NOMO-1 treated with dmso at 0.1 percent for 144 hours (cell line): ENCODE measurements at regions not wholly inside any gene's neighbourhood (a gene's known extent, or its start where the extent isn't known, plus 50 kb on each side); places are given as distances from the start of the nearest gene placed in this dataset.
"Not testable (repeated sequence)": the region's sequence is repeated elsewhere in the genome, so short reads cannot be mapped to it uniquely, and the experiment has no call there.

Experiments used
- DNase-seq: peaks from one replicate; lab custom pipeline; 2025; ENCODE audit not compliant: unreplicated experiment; lab: John Stamatoyannopoulos, UW

DNA sequence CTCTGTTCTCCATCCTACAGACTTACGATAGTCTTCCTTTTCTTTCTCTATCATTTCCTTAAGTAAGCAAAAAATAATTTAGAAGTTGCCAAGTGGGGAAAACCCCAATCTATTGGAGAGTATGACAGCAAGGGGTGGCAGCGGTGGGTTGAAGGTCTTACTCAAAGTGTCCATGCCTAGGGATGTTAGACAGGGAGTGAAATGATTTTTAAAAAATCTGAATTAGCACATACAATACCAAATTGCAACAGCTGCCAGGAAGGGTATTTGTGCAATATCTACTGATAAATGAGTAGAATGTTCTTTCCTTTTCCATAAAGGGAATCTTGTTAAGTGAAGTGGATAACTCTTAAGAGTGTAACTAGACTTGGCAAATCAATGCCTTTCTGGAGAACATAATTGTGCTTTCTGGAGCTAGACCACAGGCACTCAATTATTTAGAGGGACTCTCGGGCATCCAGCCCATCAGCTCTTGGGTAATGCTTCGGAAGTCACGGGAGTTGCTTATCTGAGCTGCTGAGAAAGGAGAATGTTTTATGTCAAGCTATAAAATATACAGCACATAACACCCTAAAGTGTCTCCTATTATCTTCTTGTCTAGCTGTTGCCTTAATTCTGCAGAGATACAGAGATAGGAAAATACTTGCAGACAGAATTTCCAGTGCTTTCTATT is 151.5 kb downstream of the KCNJ2 start:
- no peak for DNase-seq

DNA sequence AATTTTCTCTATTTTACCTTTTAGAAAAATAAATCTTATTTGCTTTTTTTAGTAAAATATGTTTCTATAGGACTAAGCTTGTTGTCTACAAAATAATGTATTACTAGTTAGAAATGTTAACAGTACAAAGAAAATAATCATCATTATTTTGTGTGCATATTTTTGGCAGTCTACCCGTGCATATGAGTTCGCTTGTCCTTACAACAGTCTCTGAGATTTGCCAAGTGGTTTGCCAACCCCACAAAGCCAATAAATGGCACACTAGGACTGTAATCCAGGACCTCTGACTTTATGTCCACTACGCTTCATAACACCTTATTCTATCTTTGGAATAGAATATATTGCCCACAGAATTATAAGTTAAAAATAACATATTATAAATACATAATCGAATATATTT is 152.0 kb downstream of the KCNJ2 start:
- DNase-seq, result no peak

DNA sequence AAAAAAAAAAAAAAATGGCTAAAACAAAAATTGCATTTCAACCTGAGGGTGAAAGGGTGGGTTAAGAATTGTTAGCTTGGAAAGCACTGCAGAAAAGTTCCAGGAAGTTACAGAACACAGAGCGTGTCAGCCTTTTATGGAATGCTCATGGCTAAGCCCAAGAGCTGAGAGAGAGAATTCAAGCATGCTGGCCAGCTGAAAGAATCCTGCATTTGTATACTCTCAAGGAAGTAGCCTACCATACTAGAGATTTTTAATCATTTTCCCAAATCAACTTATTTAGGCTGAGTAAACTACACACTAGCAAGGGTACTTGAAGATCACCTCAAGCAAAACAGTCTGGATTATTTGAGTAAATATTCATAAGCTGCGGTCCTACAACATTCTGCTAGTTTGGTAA is 153.9 kb downstream of the KCNJ2 start:
- no peak for DNase-seq

DNA sequence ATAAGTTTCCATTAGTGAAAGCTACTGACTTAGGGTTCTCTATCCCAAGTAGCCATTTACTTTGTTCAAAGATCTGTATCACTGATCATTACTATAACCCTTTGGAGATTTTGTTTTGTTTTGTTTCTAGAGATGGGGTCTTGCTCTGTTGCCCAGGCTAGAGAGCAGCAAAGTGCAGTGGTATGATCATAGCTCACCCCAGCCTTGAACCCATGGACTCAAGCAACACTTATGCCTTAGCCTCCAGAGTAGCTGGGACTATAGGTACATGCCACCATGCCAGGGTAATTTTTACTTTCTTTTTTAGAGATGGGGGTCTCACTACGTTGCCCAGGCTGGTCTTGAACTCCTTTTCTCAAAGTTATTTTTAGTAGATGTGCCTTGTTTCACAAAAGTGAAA is 154.7 kb downstream of the KCNJ2 start:
- no peak for DNase-seq

DNA sequence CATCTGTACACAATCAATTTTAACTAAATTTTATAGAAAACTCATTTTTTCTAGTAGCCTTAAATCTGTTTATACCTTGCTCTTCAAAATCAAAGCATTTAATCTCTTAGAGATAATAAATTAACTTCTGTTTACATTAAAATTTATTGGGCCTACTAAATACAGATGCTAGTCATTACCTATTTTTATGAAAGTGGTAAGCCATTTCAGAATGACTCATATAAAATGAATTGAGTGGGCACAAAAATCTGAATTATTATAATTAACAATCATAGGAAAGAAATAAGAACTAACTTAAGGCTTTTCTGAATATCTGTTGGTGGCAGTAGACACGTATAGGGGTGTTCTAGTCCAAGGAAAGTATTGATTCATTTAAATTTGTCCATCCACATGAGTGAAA is 157.9 kb downstream of the KCNJ2 start:
- DNase-seq, result no peak

DNA sequence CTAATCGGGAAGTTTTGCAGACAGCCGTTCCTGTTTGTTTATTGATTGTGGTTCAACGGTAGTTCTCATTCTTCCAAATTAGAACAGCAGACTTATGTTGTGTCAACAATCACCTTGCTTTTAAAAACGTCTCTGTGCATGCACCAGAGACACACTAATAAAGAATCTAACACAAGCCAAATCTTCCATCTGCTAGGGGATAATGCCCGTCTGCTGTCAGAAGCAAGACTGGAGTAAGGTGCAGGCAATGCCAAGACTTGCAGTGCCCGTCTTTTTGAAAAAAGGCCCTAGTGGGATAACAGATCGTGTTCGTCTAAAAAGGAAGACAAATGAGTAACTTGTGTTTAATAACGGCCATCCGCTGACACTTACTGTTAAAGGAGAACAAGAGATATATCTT is 158.4 kb downstream of the KCNJ2 start:
- DNase-seq, result peak; percentile 69

DNA sequence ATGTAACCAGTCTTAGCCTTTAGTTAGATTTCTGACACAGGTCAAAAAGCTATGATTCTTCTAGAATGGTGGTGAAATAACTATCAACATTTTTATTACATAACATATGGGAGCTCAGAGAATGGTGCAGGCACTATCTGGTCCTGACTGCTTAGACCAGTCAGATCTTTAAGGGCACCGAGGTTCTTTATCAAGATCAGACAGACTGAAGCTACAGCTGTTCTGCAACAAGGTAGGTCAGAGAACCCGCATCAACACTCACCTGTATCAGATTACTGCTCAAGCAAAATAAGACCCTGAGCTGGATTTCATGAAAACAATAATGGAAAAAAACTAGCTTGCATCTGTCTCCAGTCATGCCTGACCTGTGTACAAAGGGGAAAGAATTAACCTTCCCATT is 160.4 kb downstream of the KCNJ2 start:
- DNase-seq, result no peak

DNA sequence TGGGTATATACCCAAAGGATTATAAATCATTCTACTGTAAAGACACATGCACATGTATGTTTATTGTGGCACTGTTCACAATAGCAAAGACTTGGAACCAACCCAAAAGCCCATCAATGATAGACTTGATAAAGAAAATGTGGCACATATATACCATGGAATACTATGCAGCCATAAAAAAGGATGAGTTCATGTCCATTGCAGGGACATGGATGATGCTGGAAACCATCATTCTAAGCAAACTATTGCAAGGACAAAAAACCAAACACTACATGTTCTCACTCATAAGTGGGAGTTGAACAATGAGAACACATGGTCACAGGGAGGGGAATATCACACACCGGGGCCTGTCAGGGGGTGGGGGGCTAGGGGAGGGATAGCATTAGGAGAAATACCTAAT is 161.7 kb downstream of the KCNJ2 start:
- not testable (repeated sequence) for DNase-seq

DNA sequence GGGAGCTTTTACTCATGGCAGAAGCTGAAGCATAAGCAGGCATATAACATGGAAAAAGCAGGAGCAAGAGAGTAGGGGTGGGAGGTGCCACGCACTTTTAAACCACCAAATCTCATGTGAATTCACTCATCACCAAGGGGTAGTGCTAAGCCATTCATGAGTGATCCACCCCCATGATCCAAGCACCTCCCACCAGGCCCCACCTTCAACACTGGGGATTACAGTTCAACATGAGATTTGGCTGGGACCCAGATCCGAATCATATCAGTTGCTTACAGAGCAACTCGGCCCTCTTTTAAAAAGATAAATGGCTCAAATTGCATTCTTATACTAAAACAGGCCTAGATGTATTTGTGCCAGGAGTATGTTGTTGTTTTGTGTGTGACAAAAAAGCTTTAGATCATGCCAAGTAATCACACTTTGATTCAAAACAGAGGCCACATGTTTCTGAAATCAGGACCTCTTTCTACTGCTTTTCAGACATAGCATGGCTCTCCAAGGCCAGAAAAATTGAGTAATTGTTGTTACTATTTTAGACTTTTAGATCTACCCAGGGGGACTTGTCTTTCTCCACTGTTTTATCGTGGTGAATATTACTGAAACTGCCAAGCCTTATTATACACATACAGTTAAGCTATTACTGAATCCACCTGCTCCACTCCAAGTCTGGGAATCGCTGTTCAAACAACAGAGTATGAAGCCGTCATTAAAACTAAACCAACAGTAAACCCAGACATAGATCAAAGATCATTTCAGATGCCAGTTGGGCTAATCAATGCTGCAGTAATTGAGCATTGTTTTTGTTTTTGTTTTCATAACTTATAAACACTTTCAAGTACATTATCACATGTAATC is 163.3 kb downstream of the KCNJ2 start:
- no peak for DNase-seq

DNA sequence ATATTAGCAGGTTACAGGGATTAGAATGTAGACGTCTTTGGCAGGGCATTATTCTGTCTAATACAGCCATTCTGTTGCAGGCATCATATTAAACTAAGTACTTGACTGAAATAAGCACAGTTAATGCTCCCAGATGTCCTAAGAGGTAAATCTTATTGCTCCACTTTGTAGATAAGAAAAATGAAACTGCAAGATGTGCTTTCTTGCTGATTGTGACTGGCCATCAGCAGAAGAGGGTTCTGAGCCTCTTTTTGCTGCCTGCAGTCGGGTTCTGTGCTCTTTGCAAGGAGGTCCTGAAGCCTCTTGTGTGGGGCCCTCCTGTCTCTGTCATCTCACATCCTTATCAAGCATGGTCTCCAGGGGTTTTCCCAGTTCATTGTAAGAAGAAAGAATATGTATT is 167.1 kb downstream of the KCNJ2 start:
- no peak for DNase-seq

DNA sequence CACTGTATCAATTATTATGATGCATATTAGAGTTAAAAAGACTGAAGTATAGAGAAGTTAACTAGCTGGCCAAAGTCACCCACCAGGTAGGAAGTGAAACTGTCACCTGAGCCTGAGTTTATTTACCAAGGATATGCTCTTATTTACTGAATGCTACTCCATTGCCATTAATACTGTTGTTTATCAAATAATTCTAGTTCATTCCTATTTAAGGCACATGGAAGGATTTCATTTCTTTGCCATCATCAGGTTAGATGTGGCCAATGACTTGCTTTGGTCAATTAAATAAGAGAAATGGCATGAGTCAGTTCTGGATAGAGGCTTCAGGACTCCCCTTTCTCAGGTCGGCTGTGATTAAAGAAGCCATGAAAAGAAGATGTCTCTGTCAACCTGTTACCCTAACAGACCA is 169.6 kb downstream of the KCNJ2 start:
- no peak for DNase-seq

DNA sequence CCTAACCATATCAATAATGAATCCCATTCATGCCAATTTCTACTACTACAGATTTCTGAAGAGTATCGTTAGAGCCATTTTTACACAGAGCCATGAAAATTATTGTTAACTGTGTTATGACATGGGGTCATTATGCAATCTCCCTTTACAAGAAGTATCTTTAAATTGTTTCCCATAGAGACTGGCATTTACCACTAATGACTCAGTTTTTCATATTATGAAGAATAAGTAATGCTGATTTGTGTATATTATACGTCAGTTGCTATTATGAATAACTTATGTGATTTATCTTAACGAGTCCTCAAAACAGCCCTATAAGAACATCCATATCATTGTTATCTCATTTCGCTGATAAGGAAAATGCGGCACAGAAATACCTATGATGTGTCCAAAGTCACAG is 173.8 kb downstream of the KCNJ2 start:
- no peak for DNase-seq

DNA sequence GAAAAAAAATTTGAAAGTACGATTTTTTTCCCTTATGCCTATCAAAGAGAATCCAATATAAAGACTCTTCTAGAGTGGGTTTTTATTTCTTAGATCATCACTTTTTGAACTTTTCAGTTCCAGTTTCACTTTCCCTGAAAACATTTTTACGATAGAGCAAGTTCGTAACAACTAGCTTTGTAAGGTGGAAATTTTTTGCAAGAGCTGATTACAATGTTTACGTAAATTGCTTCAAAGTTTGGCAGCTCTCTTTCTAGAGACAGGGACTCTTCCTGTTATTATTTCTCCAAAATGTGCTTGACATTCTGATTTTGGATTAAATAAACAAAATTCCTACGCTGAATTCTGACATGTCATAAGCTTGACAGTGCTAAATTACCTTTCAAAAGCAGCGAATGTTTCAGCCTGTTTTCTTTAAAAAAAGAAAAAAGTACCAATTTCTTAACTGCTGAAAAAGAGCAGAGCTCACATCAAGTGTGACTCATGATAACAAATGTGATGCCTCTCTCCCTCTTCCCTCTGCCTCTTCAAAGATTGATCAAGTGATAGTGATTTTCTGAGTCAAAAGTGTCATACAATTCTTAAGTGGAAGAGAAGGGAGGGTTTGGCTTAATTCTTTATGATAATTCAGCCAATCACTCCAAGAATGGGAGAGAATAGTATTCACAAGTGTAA is 175.2 kb downstream of the KCNJ2 start:
- DNase-seq, result no peak

DNA sequence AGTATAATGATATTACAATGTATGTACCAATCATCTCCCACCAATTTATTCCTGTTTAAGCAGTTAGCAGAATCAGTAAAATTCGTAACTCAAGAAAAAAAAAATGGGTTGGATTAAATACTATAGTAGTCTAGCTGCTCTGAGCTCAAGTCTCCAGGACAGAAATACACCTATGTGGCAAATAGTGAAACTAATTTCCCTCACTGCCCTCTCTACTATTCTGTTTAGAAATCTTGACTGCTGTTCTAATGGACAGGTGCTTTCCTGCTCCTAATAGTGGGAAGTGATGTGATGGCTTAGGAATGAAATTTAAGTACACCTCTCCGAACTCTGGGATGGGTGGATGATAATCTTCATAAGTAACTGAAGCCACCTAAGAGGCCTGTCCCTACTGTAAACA is 175.7 kb downstream of the KCNJ2 start:
- no peak for DNase-seq

DNA sequence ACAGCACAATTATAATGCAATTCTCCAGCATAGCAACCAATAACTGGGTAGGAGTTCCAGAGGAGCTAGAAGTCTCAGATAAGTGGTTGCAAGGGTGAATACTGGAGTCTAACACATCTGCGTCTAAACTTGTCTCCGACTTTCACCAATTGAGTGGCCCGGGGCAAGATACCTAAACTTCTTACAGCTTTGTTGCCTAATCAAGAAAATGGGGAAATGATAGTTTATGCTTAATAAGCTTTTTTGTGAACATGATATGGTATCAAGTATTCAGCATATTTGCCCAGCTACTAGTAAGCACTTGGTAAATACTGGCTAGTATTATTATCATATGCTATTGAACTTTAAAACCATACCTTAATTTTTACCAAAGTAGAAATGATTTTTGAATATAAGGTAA is 183.5 kb downstream of the KCNJ2 start:
- no peak for DNase-seq

DNA sequence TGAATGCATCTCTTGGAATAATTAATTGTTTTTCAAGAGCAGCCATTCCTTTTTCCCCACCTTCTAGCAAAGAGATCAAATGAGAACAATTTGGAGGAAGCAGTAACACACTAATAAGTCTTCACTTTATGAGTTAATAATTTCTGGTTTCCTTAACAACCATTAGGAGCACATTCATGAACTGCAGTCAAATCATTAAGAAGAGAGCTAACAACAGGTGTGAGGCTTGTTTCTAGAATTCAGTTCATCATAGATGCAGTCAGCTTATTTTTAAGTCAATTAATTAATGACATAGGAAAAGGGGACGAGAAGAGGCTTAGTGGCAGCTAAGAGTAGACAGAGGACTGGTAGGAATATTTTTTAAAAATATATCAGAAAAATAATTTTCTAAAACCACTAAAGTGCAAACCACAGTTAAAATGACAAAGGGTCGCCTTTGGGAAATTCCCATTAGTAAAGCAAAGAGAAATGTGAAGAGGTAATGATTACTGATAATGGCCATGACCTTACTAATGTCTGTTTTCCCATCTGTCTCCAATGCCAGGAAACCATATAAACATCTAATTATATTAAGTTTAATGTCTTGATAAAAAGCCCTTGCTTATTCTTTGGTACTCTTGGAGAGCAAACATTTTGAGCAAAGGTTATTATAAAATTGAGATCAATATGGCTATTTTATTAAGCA is 184.2 kb downstream of the KCNJ2 start:
- DNase-seq, result no peak

DNA sequence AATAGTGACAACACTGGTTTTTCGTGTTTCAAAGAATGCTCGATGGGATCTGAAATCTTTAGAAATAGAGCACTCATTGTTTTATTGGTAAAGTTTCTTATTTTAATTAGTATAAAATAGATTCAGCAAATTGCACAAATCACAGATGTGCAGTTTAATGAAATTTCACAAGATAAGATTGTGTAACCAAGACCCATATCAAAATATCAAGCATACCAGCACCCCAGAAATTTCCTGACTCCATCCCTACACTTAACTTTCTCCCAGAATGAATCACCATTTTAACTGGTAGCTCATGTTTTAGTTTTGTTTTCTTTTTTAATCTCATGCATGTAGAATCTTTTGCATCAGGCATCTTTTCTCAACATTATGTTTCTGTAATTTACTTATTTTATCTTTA is 185.9 kb downstream of the KCNJ2 start:
- DNase-seq, result no peak

DNA sequence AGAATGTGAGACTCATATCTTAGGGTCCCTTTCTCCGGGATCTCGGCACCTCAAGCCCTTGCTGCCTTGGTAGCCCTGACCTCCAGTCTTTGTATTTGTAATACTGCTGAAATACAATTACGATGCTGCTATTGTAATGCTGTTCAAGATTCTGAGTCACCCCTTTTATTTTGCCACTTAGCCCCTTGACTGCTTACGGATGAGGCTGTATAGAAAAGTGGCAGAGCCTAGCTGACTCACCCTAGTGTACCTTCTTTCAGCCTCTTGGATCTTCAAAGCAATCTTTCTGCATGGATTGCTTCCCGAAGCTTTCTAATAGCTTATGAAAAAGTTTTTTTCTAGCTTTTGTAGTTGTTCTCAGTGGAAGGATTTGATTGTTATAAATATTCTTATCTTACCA is 187.9 kb downstream of the KCNJ2 start:
- no peak for DNase-seq

DNA sequence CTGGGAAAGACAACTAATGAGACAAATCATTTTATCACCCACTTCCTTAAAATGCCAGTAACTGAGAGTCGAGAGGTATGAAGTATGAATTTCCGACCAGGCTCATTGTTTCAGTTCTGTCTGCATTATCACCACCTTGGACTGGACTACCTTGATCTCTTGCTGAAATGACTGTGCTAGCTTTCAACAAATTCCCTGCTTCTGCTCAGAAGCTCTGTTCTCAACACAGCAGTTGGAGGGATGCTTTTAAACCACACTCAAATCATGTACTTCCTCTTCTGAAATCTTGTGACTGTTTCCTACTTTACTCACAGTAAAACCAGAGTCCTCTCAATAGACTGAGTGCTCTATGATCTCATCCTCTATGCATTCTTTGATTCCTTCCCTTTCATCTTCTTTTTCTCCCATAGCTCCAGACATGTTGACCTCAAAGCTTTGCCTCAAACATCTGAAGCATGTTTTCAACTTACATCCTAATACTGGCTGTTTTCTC is 195.8 kb downstream of the KCNJ2 start:
- DNase-seq, result peak; percentile 36

DNA sequence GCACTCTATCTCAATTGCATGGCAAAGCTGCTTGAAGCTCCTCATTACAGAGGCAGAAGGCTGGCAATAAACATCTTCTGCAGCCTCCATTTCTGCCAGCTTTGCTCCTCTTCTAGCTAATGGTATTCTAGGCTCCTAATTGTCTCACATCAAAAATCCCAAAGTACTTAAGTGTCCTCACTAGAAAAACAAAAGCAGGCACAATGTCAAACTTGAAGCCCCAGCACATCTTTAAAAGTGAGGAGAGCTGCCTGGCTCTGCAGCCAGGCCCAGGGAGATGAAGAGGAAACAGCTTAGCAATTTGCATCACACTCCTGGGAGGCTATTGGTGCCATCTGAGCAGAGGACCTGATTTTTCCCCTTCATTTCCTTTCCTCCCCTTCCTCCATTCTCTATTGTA is 197.1 kb downstream of the KCNJ2 start:
- no peak for DNase-seq

DNA sequence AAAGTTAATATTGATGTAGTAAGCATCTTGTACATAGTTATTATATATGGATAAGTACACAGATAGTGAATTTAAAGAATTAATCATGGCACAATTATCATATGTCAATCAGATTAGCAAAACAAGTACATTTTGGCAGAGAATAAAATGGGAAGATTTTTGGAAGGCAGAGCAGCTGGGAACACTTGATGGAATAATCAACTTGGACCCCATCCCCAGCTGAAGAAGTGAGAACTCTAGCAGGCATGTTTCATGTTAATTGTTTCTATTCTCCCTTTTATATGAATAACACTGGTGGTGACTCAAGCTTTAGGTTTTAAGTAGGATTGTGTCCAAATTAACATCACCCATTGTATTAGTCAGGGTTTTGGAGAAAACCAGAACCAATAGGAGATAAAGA is 198.7 kb downstream of the KCNJ2 start:
- no peak for DNase-seq
